ENCODE measurements at regions not wholly inside any gene's neighbourhood (a gene's known extent, or its start where the extent isn't known, plus 50 kb on each side); places are given as distances from the start of the nearest gene placed in this dataset.
"Not testable (repeated sequence)": the region's sequence is repeated elsewhere in the genome, so short reads cannot be mapped to it uniquely, and the experiment has no call there.

- FAIRE-seq = no peak
- no peak for DNase-seq (ENCODE audit: insufficient read length, low spot score)
Observed at GRCh38 chr2:149782572-149782971, 195.0 kb upstream of the MMADHC start.

- no peak for DNase-seq (ENCODE audit: insufficient read length, low spot score)
- no peak for FAIRE-seq
Observed at GRCh38 chr2:149781263-149781808, 193.8 kb upstream of the MMADHC start.

GRCh38 chr2:149773006-149773405 is 185.4 kb upstream of the MMADHC start:
- no peak for DNase-seq (ENCODE audit: insufficient read length, low spot score)
- FAIRE-seq = no peak

- DNase-seq (ENCODE audit: insufficient read length, low spot score) (no peak), FAIRE-seq (no peak)
Observed at GRCh38 chr2:149768320-149768799, 180.8 kb upstream of the MMADHC start.

- DNase-seq (ENCODE audit: insufficient read length, low spot score) = no peak
Observed at GRCh38 chr2:149767516-149767974, 180.0 kb upstream of the MMADHC start.

GRCh38 chr2:149766339-149766738 is 178.8 kb upstream of the MMADHC start:
- FAIRE-seq (no peak), DNase-seq (ENCODE audit: insufficient read length, low spot score) (no peak)

More at GRCh38 chr2:149767516-149767974, 180.0 kb upstream of the MMADHC start:
- no peak for FAIRE-seq

- DNase-seq (ENCODE audit: insufficient read length, low spot score) (no peak), FAIRE-seq (no peak)
Observed at GRCh38 chr2:149765636-149766035, 178.1 kb upstream of the MMADHC start.

- FAIRE-seq = no peak
- DNase-seq (ENCODE audit: insufficient read length, low spot score) = no peak
Observed at GRCh38 chr2:149765003-149765402, 177.4 kb upstream of the MMADHC start.

- DNase-seq (ENCODE audit: insufficient read length, low spot score) = no peak
- no peak for FAIRE-seq
Observed at GRCh38 chr2:149763358-149763757, 175.8 kb upstream of the MMADHC start.

GRCh38 chr2:149761611-149762010 is 174.0 kb upstream of the MMADHC start:
- DNase-seq (ENCODE audit: insufficient read length, low spot score) (no peak), FAIRE-seq (no peak)

- not testable (repeated sequence) for DNase-seq (ENCODE audit: insufficient read length, low spot score); FAIRE-seq
Observed at GRCh38 chr2:149759382-149759781, 171.8 kb upstream of the MMADHC start.

- not testable (repeated sequence) for DNase-seq (ENCODE audit: insufficient read length, low spot score); FAIRE-seq
Observed at GRCh38 chr2:149754722-149755121, 167.1 kb upstream of the MMADHC start.

- FAIRE-seq (no peak), DNase-seq (ENCODE audit: insufficient read length, low spot score) (no peak)
Observed at GRCh38 chr2:149747456-149747855, 159.9 kb upstream of the MMADHC start.

GRCh38 chr2:149745396-149746230 is 158.0 kb upstream of the MMADHC start:
- DNase-seq (ENCODE audit: insufficient read length, low spot score) = no peak
- FAIRE-seq = no peak

- DNase-seq (ENCODE audit: insufficient read length, low spot score) = no peak
- FAIRE-seq = no peak
Observed at GRCh38 chr2:149744865-149745264, 157.3 kb upstream of the MMADHC start.

- FAIRE-seq (no peak), DNase-seq (ENCODE audit: insufficient read length, low spot score) (no peak)
Observed at GRCh38 chr2:149743842-149744448, 156.4 kb upstream of the MMADHC start.

GRCh38 chr2:149741646-149742045 is 154.1 kb upstream of the MMADHC start:
- DNase-seq (ENCODE audit: insufficient read length, low spot score) = no peak
- no peak for FAIRE-seq

GRCh38 chr2:149740490-149740889 is 152.9 kb upstream of the MMADHC start:
- FAIRE-seq = no peak
- no peak for DNase-seq (ENCODE audit: insufficient read length, low spot score)

GRCh38 chr2:149739883-149740265 is 152.3 kb upstream of the MMADHC start:
- FAIRE-seq = no peak
- no peak for DNase-seq (ENCODE audit: insufficient read length, low spot score)

- DNase-seq (ENCODE audit: insufficient read length, low spot score) = no peak
- no peak for FAIRE-seq
Observed at GRCh38 chr2:149739171-149739882, 151.8 kb upstream of the MMADHC start.

GRCh38 chr2:149738767-149739166 is 151.2 kb upstream of the MMADHC start:
- no peak for DNase-seq (ENCODE audit: insufficient read length, low spot score)
- no peak for FAIRE-seq

Data from GM19239 (cell line).